ENCODE measurements at regions not wholly inside any gene's neighbourhood (a gene's known extent, or its start where the extent isn't known, plus 50 kb on each side); places are given as distances from the start of the nearest gene placed in this dataset.

DNA sequence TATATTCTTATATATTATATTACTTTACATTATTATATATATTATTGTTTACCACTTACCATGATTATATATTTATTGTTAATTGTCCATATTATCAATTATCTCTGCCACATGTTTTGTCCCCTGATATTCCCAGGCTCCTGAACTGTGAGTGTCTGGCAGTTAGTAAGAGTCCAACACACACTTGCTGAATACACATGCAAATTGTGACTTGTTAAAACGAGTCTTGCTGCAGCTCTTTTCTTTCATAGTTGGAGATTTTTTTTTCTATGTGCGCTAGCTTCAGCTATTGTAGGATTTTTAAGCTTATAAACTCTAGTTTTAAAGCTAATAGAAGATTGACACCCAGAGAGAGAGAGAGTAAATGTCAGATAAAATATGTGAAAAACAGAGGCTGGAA, 207.8 kb upstream of the FAM3C start:
- TF ChIP-seq, protein P1, sequence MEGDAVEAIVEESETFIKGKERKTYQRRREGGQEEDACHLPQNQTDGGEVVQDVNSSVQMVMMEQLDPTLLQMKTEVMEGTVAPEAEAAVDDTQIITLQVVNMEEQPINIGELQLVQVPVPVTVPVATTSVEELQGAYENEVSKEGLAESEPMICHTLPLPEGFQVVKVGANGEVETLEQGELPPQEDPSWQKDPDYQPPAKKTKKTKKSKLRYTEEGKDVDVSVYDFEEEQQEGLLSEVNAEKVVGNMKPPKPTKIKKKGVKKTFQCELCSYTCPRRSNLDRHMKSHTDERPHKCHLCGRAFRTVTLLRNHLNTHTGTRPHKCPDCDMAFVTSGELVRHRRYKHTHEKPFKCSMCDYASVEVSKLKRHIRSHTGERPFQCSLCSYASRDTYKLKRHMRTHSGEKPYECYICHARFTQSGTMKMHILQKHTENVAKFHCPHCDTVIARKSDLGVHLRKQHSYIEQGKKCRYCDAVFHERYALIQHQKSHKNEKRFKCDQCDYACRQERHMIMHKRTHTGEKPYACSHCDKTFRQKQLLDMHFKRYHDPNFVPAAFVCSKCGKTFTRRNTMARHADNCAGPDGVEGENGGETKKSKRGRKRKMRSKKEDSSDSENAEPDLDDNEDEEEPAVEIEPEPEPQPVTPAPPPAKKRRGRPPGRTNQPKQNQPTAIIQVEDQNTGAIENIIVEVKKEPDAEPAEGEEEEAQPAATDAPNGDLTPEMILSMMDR (IDR thresholded peaks at IDR 0.05; ENCODE audit: low read depth, low read length): no peak
- TF ChIP-seq POLR2A (IDR thresholded peaks at IDR 0.05; ENCODE audit: extremely low read depth, insufficient read length): no peak
- TF ChIP-seq, protein P2, sequence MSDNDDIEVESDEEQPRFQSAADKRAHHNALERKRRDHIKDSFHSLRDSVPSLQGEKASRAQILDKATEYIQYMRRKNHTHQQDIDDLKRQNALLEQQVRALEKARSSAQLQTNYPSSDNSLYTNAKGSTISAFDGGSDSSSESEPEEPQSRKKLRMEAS (IDR thresholded peaks at IDR 0.05; ENCODE audit: low read depth, low read length): no peak
